ENCODE measurements at regions not wholly inside any gene's neighbourhood (a gene's known extent, or its start where the extent isn't known, plus 50 kb on each side); places are given as distances from the start of the nearest gene placed in this dataset.

GRCh38 chr3:102156426-102156825 is 278.4 kb upstream of the ZPLD1 start:
- no peak for DNase-seq (ENCODE audit: low spot score)

- no peak for DNase-seq (ENCODE audit: low spot score)
These were observed 276.6 kb upstream of the ZPLD1 start for GRCh38 chr3:102158080-102158740.

GRCh38 chr3:102159810-102160451 is 274.9 kb upstream of the ZPLD1 start:
- no peak for DNase-seq (ENCODE audit: low spot score)

GRCh38 chr3:102161384-102162006 is 273.3 kb upstream of the ZPLD1 start:
- DNase-seq (ENCODE audit: low spot score) = no peak

- DNase-seq (ENCODE audit: low spot score) = no peak
These were observed 272.6 kb upstream of the ZPLD1 start for GRCh38 chr3:102162251-102162650.

- no peak for DNase-seq (ENCODE audit: low spot score)
These were observed 271.6 kb upstream of the ZPLD1 start for GRCh38 chr3:102163039-102163817.

GRCh38 chr3:102163818-102164154 is 271.0 kb upstream of the ZPLD1 start:
- DNase-seq (ENCODE audit: low spot score) = no peak

- DNase-seq (ENCODE audit: low spot score) = no peak
These were observed 269.4 kb upstream of the ZPLD1 start for GRCh38 chr3:102165367-102165766.

- no peak for DNase-seq (ENCODE audit: low spot score)
These were observed 264.8 kb upstream of the ZPLD1 start for GRCh38 chr3:102169915-102170479.

- no peak for DNase-seq (ENCODE audit: low spot score)
These were observed 264.3 kb upstream of the ZPLD1 start for GRCh38 chr3:102170545-102170944.

- no peak for DNase-seq (ENCODE audit: low spot score)
These were observed 260.5 kb upstream of the ZPLD1 start for GRCh38 chr3:102174312-102174712.

GRCh38 chr3:102174832-102175374 is 259.9 kb upstream of the ZPLD1 start:
- DNase-seq (ENCODE audit: low spot score) = no peak

- no peak for DNase-seq (ENCODE audit: low spot score)
These were observed 258.3 kb upstream of the ZPLD1 start for GRCh38 chr3:102176333-102177050.

GRCh38 chr3:102177075-102177755 is 257.6 kb upstream of the ZPLD1 start:
- DNase-seq (ENCODE audit: low spot score) = no peak

GRCh38 chr3:102178817-102179216 is 256.0 kb upstream of the ZPLD1 start:
- DNase-seq (ENCODE audit: low spot score) = no peak

GRCh38 chr3:102179326-102180177 is 255.3 kb upstream of the ZPLD1 start:
- no peak for DNase-seq (ENCODE audit: low spot score)

- no peak for DNase-seq (ENCODE audit: low spot score)
These were observed 254.4 kb upstream of the ZPLD1 start for GRCh38 chr3:102180280-102180931.

GRCh38 chr3:102181175-102181920 is 253.5 kb upstream of the ZPLD1 start:
- no peak for DNase-seq (ENCODE audit: low spot score)

GRCh38 chr3:102182162-102182561 is 252.7 kb upstream of the ZPLD1 start:
- DNase-seq (ENCODE audit: low spot score) = no peak
